ENCODE measurements at regions not wholly inside any gene's neighbourhood (a gene's known extent, or its start where the extent isn't known, plus 50 kb on each side); places are given as distances from the start of the nearest gene placed in this dataset.
"Not testable (repeated sequence)": the region's sequence is repeated elsewhere in the genome, so short reads cannot be mapped to it uniquely, and the experiment has no call there.

DNA sequence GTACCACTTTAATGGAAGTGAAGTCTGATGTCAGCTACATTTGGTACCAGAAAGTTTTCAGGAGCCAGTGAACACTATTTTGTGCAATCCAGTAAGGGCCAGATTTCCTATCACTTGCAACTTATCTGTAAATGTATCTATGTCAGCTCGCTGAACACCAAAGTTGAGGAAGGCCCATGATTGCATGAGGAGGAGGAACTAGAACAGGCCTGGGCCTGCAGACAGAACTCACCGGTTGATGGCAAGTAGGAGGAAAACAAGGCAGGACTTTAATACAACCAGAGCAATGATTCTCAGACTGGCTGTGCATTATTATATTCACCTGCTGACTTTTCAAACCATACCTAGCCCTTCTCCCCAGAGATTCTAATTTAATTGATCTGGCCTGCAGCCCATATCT is 540.2 kb downstream of the CETN3 start:
- DNase-seq (ENCODE audit: low read depth in 4 of 4, low spot score in 3 of 4): no peak

DNA sequence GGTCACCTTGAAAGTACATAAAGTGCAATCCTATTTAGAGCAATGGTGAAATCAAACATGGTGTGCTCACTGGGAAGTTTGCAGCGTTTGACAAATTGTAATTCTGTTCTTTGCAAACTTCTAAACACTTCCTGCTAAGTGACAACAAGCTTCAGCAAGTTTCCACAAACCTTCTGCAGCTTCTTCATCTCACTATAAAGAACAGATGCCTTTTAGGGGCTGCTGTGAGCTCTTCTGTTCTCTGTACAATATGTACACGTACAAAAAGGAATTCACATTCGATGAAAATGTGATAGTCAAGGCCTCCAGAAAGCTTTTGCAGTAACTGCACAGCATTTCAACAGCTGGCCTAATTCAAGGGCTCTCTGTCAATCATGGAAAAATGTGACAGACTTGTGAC is 543.1 kb downstream of the CETN3 start:
- no peak for DNase-seq (ENCODE audit: low read depth in 4 of 4, low spot score in 3 of 4)

DNA sequence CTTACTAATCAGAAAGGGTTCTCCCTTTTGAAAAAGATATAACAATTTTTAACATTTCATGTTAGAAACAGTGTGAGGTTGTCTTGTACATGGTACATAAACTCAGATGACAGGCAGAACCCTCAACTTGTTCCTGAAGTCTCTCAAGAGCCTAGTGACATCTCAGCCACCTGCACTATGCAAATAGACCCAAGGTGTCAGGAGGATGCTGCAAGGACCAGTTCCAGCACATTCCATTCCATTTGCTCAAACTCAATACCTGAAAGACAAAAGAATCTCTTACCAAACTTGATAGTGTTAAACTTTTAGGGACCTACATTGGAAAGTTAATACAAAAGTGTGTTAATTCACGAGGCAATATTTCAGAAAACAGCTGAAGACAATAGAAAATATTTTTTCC is 544.6 kb downstream of the CETN3 start:
- no peak for DNase-seq (ENCODE audit: low read depth in 4 of 4, low spot score in 3 of 4)

DNA sequence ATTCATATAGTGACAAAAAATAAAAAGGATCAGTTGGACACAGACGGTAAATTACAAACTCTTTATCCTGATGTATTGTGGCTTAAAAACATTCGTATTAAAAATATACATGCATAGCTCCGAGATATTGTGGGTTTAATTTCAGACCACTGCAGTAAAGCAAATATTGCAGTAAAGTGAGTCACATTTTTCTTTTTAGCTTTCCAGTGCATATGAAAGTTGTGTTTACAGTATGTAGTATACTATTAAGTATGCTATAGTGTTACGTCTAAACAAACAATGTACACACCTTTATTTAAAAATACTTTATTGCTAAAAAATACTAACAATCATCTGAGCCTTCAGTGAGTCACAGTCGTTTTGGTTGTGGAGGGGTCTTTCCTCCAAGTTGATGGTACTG is 551.8 kb downstream of the CETN3 start:
- no peak for DNase-seq (ENCODE audit: low read depth in 4 of 4, low spot score in 3 of 4)

DNA sequence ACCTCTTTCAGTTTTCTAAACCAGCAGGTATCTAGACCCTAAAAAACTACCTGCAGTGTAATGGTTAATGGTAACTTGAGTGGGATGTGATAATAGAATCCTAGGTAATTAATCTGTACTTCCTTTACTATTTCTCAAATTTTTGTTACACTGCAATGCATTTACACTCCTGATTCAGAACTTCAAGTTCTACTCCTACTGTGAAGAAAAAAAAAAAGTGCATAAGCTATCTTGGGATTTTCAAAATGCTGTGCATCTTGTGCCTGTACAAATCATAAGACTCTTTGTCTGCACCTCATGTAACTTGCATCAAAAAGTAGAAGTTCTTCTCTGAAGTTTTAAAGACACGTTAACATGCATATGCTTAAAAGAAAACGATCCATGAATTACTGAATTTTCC is 554.1 kb downstream of the CETN3 start:
- no peak for DNase-seq (ENCODE audit: low read depth in 4 of 4, low spot score in 3 of 4)

DNA sequence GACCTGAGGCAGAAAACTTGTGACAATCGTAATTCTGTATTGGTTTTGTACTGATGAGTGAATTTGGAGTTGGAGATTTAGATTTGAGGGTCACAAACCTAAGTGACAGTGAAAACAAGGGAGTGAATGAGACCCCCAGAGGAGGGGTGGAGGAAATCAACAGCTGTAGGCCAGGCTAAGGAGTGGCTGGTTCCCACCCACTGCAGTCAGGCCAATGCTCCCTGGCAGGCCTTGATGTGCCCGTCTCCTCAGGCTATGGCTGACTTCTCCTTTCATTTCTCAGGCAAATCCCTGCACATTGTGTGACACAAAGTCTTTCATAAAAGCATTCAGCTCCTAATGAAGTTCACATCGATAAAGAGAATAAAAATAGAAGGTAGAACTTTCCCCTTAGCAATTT is 557.6 kb downstream of the CETN3 start:
- no peak for DNase-seq (ENCODE audit: low read depth in 4 of 4, low spot score in 3 of 4)

DNA sequence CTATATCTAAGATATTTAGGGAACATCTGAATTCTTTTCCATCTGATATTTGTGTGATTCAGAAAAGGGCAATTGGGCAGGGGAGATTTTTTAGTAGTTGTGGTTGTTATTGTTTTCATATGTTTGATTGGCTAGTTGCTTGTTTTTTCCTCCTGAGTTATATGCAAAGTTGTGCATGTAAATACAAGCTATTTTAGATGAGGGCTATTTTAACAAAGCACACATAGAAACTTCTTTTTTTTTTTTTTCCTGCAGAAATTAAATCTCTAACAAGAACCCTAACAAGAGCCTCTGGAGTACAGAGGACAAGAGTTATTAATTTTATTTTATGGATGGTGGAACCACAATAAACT is 559.1 kb downstream of the CETN3 start:
- no peak for DNase-seq (ENCODE audit: low read depth in 4 of 4, low spot score in 3 of 4)

DNA sequence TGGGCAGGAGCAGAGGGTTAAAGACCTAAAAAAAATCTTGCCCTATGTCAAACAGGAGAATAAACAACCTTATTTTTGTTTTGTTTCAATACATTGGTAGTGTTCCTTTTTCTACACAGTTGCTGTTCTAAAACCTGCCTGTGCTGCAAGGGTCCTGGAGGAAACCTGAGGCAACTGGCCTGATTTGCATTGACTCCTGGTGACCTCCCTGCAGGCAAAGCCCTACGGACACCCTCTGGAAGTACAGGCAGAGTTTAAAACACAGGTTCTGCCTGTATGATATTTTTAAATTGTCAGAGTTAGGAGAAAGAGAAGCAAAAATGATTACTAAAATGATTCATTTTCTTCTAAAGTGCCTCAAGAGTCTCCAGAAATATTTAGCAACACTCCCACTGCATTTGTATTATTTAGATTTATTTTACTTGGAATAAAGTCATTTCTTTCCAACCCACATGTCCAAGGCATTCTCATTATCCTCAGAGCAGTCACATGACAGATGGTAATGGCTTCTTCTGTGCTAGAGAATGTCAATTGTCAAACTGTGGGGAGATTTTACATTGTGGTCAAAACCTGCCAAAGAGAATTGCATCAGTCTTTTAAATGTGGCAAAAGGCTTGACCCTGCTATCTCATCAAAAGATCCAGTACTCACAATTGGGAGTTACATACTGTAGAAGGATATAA is 559.6 kb downstream of the CETN3 start:
- DNase-seq (ENCODE audit: low read depth in 4 of 4, low spot score in 3 of 4): no peak

DNA sequence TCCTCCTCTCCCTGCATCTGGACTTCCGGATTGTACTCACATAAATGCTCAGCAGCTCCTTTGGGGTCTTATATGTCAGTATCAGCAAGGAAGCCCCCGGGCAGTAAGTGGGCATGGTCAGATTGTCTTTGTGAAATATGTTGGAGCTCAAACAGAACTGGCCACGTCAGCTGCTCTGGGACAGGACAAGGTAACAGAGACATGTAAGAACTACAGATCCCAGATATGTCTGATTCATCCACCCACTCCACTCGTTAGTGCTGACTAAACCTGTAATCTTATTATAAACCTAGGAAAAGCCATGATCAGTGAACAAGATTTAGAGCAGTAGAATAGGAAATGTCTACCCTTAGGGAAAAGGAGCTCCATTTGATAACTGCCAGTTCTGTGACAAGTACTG is 561.8 kb downstream of the CETN3 start:
- no peak for DNase-seq (ENCODE audit: low read depth in 4 of 4, low spot score in 3 of 4)

DNA sequence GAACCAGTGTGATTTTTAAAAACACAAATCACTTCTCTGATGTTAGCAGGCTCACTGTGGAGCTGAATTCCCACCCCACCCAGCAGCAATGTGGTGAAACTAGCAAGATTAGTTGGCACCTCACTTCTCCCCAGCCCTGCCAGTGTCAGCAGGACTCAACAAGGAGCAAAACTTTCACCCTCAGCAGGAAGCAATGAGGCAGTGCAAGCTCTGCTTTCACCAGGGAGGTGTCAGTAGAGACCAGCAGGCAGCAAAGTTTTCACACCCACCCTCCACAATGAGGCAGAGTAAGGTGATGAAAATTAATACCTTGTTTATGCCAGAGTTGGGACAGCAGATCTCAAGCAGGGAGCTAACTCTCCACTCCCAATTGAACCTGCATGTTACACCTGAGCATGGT is 565.0 kb downstream of the CETN3 start:
- no peak for DNase-seq (ENCODE audit: low read depth in 4 of 4, low spot score in 3 of 4)

DNA sequence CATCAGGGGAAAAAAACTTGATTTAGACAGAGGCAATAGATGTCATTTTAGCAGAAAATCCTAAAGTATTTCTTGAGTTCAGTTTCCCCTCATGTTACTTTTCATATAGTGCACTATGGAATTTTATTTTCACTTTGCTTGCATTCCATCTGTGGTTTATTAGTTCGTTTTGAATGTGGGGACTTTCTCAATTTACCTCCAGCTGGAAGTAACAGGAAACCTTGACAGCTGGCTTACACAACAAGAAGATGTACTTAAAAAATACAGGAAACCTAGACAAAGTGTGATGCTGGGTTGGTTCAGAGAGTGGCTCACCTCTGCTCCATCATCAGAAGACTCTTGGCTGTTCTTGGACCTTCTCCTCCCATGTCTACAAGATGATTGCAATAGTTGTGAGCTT is 567.0 kb downstream of the CETN3 start:
- DNase-seq (ENCODE audit: low read depth in 4 of 4, low spot score in 3 of 4): no peak

DNA sequence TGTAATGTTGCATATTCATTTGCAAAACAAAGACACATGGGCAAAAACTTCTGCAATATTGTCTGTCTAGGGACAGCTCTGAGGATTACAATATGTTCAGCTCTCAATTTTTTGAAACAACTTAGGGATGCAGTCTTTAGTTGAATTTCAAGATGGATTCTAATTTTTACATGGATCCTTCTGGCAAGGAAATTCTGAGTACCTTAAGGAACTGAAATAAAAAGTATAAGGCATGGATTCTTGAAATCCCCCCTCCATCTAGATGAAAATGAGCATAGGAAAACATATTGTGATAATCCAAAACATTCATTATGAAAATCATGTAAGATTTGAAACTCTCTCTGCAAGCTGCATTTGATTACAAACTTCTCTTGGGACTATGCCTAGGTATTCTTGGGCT is 568.6 kb downstream of the CETN3 start:
- no peak for DNase-seq (ENCODE audit: low read depth in 4 of 4, low spot score in 3 of 4)

DNA sequence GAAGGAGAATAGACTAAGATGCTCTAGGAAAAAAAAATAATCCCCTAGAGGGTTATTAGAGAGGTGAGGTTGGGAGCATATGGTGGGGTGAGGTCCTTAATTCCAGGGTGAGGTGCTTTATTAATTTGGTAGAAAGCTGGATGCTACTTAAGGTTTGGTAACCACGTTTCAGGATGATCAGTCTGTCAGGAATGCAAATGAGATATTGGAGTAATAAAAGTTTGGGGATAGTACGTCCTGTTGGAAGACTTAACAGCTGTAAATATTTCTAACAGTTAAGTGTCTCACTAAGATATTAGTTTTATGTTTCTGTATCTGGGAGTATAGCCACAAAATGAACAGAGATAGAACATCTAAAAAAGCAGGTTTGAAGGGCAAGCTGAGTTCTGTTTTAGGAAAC is 578.9 kb downstream of the CETN3 start:
- no peak for DNase-seq (ENCODE audit: low read depth in 4 of 4, low spot score in 3 of 4)

DNA sequence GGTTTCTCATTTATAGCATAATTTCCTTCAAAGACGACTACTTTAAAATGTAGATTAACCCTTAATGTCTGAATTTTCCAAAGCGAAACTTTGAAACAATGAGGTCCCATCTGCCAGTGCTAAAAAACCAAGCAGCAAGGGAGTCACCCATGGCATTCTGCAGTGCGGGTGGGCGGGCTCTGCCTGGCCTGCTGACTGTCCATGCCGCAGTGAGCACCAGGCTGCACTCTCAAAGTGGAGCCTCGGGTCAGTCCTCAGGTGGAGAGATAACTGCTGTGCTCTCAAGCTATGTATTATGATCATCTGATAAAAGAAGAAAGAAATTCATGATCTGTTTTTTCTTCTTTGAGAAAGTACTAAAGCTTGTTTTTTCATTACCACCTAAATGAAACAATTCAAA is 581.6 kb downstream of the CETN3 start:
- DNase-seq (ENCODE audit: low read depth in 4 of 4, low spot score in 3 of 4): no peak

DNA sequence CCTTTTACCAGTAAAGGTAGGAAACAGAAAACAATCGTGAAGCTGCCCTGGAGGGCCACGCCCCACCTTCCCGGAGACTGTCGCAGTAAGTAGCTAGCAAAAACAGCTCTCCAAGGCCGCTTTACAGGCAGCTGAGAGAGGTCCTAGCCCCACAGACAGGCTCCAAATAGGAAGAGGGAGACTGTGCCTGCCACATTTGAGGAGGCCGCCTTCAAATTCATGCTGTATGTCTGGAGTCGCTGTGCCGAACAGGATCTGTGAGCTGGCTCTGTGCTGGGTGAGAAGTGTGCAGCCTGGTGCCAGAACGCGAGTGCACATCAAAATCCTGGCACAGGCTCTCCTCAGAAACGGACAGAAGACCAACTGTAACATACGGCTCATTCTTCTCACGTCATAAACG is 582.2 kb downstream of the CETN3 start:
- DNase-seq (ENCODE audit: low read depth in 4 of 4, low spot score in 3 of 4): no peak

DNA sequence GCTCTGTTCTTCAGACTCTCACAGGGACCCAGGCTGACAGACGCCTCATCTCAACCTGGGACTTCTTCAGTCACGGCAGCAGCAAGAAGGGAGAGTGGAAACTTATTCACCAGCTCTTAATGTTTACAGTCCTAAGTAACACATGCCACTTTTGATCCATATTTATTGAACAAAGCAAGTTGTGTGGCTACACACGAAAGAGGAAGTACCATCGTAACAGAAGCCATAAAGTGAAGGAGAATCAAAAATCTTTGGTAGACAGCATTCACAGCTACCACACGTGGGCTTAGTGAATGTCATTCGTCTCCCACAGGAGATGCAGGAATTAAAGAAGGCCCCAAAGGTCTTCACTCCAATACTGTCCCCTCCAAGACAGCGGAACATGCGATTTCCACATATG is 582.6 kb downstream of the CETN3 start:
- no peak for DNase-seq (ENCODE audit: low read depth in 4 of 4, low spot score in 3 of 4)

DNA sequence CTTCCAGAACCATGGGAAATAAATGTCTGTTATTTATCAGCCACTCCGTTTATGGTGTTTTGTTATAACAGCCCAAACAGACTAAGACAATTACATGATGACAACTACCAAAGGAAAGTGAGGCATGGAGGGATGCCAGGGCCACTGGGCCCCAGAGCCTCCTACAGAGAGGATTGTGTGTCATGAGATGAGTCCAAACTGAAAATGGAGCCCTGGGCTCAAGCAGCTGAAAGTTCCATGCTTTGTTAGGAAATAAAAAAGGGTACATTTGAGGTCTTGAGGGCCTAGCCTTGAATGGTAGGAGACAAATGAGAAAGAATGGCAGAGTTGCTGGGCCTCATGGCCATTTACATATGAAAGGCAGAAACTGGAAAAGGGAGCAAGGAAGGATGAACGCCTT is 586.5 kb downstream of the CETN3 start:
- DNase-seq (ENCODE audit: low read depth in 4 of 4, low spot score in 3 of 4): no peak

DNA sequence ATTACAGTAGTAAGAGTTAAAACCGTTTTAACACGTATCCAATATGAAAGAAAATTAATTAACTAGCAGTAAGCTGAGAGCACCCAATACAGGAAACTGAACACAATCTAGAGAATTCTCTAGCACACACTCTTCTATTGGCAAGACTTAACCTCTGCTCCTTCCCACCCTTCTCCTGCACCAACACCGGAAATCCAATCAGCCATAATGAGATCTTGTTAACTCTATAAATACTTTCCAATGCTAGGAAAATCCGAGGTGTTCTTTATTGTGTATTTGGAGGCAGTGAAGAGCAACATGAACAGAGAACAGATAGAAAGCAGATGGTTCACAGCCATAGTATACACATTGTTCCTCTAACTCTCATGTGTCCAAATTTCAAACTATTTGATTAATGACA is 591.7 kb downstream of the CETN3 start:
- no peak for DNase-seq (ENCODE audit: low read depth in 4 of 4, low spot score in 3 of 4)

DNA sequence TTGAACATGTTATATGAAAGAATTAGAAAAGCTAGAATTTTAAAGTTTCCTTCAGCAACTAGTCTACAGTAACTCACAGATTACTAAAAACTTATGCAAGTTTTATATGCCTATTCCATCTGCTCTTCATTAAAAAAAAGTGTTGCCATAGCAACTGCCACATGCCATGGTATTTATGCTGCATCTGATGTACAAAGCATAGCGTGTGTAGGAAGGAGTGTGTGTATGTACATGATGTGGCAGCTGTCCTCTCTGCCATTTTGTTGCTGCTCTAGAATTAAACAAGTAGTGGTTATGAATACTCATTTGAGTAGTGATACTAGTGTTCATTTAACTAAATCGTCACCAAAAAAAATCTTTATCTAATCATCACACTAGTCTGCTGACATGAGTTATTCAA is 593.5 kb downstream of the CETN3 start:
- no peak for DNase-seq (ENCODE audit: low read depth in 4 of 4, low spot score in 3 of 4)

DNA sequence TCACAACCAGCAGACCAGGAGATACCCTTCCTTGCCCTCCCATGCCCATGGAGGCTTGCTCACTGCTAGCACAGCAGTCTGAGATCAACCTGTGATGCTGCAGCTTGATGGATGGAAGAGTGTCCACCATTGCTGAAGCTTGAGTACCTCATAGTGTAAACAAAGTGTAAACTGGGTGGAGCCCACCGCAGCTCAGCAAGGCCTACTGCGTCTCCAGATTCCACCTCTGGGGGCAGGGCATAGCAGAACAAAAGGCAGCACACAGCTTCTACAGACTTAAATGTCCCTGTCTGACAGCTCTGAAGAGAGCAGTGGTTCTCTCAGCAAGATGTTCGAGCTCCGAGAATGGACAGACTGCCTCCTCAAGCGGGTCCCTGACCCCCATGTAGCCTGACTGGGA is 608.8 kb downstream of the CETN3 start:
- not testable (repeated sequence) for DNase-seq (ENCODE audit: low read depth in 4 of 4, low spot score in 3 of 4)

DNA sequence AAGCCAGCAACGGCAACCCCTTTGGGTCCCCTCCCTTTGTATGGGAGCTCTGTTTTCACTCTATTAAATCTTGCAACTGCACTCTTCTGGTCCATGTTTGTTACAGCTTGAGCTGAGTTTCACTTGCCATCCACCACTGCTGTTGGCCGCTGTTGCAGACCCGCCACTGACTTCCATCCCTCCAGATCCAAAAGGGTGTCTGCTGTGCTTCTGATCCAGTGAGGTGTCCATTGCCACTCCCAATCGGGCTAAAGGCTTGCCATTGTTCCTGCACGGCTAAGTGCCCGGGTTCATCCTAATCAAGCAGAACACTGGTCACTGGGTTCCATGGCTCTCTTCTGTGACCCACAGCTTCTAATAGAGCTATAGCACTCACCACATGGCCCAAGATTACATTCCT is 615.1 kb downstream of the CETN3 start:
- DNase-seq (ENCODE audit: low read depth in 4 of 4, low spot score in 3 of 4): not testable (repeated sequence)

DNA sequence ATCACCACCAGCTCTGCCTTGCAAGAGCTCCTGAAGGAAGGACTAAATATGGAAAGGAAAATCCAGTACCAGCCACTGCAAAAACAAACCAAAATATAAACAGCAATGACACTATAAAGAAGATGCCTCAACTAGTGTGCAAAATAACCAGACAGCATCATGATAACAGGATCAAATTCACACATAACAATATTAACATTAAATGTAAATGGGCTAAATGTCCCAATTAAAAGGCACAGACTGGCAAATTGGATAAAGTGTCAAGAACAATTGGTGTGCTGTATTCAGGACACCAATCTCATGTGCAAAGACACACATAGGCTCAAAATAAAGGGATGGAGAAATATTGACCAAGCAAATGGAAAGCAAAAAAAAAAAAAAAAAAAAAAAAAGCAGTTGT is 629.8 kb downstream of the CETN3 start:
- not testable (repeated sequence) for DNase-seq (ENCODE audit: low read depth in 4 of 4, low spot score in 3 of 4)

DNA sequence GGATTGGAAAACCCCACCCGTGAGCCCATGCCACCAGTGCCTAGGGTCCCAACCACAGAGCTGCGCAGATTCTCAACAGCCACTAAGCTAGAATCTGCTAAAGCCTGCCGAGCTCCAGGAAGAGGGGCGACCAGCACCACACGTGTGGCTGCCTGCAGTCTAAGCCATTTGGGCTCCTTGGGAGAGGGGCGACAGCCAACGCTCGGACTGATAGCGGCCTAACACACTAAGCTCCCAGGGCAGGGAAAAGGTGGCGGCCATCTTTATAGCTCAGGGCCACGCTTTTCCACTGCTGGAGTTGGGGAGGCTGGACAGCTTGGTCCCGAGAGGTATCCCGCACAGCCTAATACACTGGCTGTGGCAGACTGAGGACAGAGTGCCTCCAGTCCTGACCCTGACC is 631.8 kb downstream of the CETN3 start:
- no peak for DNase-seq (ENCODE audit: low read depth in 4 of 4, low spot score in 3 of 4)
